ENCODE measurements at regions not wholly inside any gene's neighbourhood (a gene's known extent, or its start where the extent isn't known, plus 50 kb on each side); places are given as distances from the start of the nearest gene placed in this dataset.

- DNase-seq: no peak
Observed at GRCh38 chr5:2214910-2215590, 332.3 kb upstream of the IRX4 start.

DNA sequence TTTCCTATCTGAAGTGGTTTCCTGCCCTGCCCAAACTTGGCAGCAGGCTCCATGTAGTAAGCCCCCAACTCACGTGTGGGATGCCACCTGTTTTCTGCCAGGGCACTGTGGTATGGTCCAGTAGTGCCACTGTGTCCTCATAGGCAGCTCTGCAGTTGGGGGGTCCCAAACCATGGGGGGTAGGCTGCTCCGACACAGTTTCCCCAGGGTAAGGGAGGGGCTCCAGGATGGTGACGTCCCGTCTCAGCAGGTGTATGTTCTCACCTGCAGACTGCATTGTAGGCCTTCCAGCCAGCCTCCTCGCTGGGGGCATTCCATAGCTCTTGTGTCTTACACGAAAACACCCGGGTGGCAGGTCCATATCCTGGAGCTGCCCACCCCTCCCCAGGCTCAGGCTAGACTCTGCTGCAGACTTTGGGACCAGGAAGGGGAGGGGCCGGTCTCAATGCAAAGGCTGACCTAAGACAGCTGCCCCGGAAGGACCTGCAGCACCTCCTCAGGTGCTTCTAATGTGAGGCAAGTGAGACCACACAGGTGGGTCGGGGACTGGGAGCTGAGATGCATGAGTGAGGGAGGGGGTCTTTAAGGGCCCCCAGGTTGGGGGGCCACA, 330.5 kb upstream of the IRX4 start:
- DNase-seq: no peak

DNA sequence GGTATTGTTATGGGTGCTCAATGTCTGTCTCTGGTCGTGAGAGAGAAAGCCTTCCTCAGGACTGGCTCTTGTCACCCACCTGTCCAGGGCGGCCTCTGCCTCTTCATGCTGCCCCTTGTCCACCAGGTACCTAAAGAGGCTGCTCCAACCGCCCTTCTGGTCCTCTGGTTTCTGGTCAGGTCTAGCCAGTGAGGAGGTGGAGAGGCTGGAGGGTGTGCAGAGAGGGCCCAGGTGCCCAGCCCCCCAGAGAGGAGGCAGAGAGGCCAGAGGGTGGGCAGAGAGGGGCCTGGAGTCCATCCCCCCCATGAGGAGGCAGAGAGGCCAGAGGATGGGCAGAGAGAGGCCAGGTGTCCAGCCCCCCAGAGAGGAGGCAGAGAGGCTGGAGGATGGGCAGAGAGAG, 329.8 kb upstream of the IRX4 start:
- DNase-seq: no peak

DNA sequence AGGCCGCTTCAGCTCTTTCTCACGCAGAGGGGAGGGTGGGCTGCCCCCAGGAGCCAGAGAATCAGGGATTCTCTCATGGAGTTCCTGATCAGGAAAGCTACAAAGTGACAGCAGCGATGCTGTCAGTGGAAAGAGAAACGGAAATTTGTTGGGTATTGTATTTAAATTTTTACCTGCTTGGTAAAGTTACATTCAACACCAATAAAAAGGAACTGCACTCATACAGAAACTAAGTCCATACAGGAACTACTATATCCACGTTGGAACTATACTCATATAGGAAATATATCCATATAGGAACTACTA, 325.5 kb upstream of the IRX4 start:
- no peak for DNase-seq

GRCh38 chr5:2207416-2208238, 324.9 kb upstream of the IRX4 start:
- DNase-seq: no peak

GRCh38 chr5:2207109-2207399, 324.3 kb upstream of the IRX4 start:
- DNase-seq: no peak

GRCh38 chr5:2206293-2207108, 323.8 kb upstream of the IRX4 start:
- DNase-seq: no peak

GRCh38 chr5:2205596-2206226, 323.0 kb upstream of the IRX4 start:
- DNase-seq: no peak

DNA sequence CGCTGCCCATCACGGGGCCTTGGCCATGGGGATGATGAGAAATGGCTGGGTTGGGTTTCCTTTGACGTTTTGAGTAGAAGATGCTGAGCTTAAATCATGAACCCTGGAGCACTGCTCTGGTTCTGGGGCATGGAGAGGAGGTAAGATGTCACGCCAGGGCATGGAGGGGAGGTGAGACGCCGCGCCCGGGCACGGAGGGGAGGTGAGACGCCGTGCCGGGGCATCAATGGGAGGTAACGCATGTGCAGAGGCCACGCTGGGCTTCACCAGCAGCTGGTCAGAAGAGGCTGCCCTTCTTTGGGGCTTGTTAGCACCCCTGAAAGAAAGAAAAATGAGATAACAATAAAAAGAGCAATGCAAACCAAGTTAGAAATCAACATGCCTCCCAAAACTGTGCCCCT, 322.5 kb upstream of the IRX4 start:
- no peak for DNase-seq

DNA sequence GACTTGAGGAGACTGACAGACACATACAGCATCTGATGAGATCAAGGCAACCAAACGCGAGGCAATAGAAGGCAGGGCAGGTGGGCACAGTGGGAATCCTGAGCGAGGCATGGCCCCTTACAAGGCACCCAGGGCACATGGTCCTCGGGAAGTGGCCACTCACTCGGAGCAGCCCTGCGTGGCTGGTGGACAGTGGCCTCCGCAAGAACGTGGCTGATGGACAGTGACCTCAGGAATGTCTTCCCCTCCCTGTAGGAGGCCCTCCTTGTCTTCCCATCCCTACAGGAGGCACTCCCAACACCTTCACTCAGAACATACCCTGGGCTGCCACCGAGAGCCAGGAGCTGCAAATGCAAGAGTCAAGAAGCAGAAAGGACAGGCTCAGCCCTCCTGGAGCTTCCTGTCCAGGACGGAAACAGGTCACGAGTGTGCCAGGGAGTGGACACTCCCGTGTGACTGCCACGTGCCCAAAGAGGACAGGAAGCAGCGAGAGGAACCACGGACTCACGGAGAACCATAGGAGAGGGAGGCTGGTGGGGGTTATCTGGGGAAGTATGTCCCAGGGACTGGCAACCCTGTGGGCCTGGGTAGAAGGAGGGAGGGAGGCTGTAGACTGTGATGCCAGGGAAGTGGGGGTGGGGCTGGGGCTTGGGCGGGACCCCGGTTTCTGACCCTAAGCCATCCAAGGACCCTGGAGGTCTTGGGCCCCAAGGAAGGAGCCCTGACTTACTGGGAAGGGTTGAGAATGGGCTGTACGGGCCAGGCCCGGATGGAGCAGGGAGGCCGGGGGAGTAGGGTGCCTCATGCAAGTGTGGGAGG, 321.9 kb upstream of the IRX4 start:
- DNase-seq: no peak

- no peak for DNase-seq
Observed at GRCh38 chr5:2203774-2204173, 321.0 kb upstream of the IRX4 start.

DNA sequence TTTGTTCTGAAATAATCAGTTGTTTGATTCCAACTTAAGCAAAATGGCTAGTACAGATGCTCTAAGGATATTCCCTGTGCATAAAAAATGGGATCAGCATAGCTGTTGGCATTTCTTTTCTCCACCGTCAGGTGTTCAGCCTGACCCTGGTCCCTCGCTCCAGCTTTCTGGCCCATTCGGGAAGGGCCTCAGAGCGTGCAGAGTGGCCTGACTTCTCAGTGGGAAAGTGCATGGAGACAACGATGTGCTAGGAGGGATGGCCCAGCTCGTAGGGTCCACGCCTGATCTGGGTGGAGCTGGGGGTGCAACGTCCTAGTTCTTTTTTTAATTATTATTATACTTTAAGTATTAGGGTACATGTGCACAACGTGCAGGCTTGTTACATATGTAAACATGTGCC, 319.1 kb upstream of the IRX4 start:
- DNase-seq: no peak

GRCh38 chr5:2201421-2201820, 318.7 kb upstream of the IRX4 start:
- no peak for DNase-seq

- DNase-seq: no peak
Observed at GRCh38 chr5:2201011-2201410, 318.3 kb upstream of the IRX4 start.

GRCh38 chr5:2200261-2200950, 317.7 kb upstream of the IRX4 start:
- DNase-seq: no peak

- no peak for DNase-seq
Observed at GRCh38 chr5:2199697-2200096, 317.0 kb upstream of the IRX4 start.

DNA sequence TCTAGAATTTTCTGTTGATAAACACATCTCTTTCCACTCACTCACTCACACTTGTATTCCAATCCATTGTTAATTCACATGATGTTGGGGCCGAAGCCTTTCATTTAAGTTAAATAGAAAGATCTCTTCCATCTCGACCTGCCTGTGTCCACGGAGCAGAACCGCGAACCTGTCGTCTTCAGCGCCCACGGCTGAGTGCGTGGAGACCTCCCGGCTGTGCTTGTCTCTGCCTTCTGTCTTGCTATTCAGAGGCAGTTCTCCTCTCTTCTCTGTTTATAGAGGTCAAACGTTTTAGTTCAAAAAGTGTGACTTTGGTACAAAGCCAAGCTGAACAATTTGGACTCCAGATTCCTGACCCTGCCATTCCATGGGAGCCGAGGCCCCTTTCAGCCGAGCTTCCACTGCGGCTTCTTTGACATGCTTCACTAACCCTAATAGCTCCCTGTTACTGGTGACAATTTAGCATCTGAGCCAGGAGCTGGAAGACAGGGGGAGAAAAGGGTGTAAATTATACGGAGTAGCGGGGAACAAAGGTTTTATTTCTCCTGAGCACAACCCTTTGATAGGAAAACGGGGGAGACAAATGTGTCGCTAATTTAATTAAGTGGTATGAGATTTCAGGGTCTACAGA, 314.4 kb upstream of the IRX4 start:
- no peak for DNase-seq

GRCh38 chr5:2196416-2196815, 313.7 kb upstream of the IRX4 start:
- DNase-seq: no peak

DNA sequence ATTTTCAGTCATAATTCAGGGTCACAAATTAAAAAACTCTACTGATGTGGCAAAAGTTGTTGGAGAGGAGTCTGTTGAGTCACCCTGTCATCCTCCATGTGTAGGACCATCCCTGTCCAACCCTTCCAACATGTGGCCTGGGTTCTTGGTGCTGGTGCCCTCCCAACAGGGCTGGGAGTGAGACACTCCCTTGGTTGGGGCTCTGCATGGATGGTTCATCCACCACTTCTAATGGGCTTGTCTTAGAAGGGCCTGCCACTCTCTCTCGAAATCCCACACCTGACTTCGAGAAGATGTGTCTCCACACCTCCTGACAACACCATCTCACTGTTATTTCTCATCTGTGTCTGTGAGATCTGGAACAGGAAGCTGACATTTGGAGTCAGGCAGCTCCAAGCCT, 312.2 kb upstream of the IRX4 start:
- DNase-seq: no peak

DNA sequence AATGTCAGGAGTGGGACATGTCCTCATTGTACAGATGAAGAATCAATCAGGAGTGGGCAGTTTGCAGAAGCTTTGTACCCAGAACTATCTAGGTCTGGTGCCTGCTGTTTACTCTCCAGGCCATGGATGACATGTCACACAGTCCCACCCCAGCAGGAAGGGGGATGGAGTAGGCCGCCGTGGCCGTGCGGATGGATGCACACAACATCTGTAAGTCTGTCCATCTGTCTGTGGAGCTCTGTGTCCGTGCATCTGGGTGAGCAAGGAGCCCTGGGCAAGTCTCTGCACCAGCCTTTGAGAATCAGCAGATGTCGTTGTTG, 311.5 kb upstream of the IRX4 start:
- DNase-seq: no peak

DNA sequence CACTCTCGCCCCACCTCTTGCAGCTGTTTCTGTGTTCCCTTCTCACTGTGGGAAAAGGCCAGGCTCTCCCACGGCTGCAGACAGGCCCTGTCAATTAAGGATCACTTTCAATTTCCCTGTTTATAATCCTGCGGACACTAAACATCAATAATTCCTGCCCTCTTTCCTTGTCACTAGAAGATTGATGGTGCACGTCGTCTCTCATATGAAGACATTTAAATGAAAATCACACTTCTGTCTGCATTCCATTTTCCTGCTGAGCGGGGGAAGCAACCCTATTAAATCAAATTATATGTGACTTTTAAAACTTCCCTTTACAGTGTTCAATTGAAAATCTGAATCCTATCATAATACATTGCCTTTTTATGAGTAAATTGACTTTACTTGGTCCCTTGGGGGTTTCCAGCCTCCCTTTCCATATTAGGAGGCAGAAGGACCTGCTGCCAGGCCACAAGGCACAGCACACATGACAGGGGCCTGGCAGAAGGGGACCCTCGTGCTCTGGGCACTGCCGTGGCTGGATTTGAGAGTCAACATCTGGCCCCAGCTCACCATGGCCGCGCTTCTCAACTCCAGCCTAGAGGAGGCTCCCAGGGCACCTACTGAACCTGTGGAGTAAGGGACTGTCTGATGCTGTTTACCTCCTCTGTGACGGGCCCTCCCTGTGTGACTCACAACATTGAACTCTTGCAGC, 311.0 kb upstream of the IRX4 start:
- no peak for DNase-seq

All from NCI-H1436 (cell line).